ENCODE measurements at regions not wholly inside any gene's neighbourhood (a gene's known extent, or its start where the extent isn't known, plus 50 kb on each side); places are given as distances from the start of the nearest gene placed in this dataset.
"Not testable (repeated sequence)": the region's sequence is repeated elsewhere in the genome, so short reads cannot be mapped to it uniquely, and the experiment has no call there.

DNA sequence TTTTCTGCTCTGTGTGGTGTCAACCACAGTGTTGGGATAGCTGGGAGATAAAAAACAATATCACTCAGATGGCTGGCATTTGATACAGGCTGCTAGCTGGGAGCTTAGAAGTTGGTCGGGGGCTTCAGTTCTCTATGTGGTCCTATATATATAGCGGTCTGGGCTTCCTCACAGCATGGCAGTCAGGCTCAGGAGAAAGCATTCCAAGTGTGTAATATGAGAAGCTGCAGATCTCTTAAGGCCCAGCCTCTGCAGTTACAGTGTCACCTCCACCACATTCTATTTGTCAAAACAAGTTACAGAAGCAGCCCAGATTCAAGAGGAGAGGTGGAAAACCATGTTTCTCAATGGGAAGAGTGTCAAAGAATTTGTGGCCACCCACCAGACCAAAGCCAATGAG lies 108.1 kb upstream of the NIPBL start:
- no peak for DNase-seq (ENCODE audit: low read depth)
- TF ChIP-seq, protein P1, sequence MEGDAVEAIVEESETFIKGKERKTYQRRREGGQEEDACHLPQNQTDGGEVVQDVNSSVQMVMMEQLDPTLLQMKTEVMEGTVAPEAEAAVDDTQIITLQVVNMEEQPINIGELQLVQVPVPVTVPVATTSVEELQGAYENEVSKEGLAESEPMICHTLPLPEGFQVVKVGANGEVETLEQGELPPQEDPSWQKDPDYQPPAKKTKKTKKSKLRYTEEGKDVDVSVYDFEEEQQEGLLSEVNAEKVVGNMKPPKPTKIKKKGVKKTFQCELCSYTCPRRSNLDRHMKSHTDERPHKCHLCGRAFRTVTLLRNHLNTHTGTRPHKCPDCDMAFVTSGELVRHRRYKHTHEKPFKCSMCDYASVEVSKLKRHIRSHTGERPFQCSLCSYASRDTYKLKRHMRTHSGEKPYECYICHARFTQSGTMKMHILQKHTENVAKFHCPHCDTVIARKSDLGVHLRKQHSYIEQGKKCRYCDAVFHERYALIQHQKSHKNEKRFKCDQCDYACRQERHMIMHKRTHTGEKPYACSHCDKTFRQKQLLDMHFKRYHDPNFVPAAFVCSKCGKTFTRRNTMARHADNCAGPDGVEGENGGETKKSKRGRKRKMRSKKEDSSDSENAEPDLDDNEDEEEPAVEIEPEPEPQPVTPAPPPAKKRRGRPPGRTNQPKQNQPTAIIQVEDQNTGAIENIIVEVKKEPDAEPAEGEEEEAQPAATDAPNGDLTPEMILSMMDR (IDR thresholded peaks at IDR 0.05; ENCODE audit: insufficient read depth, low read depth, low read length, missing control alignments) = no peak
- no peak overlapping the region for H3K4me3 ChIP-seq (ENCODE audit: low read depth, low read length)

GRCh38 chr5:36769129-36769770 lies 107.3 kb upstream of the NIPBL start:
- no peak for DNase-seq (ENCODE audit: low read depth)
- H3K4me3 ChIP-seq (ENCODE audit: low read depth, low read length) = no peak overlapping the region
- TF ChIP-seq, protein P1 (IDR thresholded peaks at IDR 0.05; ENCODE audit: insufficient read depth, low read depth, low read length, missing control alignments) = no peak

DNA sequence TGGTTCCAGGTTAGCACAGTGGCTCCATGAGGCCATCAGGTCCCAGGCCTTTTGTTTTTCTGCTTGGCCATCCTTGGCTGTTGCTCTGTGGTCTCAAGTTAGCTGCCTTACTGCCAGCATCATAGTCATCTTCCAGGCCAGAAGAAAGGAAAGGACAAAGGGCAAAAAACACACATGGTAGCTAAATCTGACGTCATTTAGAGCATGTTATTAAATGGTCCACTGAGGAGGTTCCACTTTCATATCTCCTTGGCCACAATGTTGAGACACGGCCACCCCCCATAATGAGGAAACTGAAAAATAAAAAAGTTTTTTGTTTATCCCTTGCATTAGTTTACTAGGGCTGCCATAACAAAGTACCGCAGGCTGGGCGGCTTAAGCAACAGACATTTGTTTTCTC lies 106.4 kb upstream of the NIPBL start:
- TF ChIP-seq, protein P1 (IDR thresholded peaks at IDR 0.05; ENCODE audit: insufficient read depth, low read depth, low read length, missing control alignments) = no peak
- no peak overlapping the region for H3K4me3 ChIP-seq (ENCODE audit: low read depth, low read length)
- DNase-seq (ENCODE audit: low read depth) = no peak

DNA sequence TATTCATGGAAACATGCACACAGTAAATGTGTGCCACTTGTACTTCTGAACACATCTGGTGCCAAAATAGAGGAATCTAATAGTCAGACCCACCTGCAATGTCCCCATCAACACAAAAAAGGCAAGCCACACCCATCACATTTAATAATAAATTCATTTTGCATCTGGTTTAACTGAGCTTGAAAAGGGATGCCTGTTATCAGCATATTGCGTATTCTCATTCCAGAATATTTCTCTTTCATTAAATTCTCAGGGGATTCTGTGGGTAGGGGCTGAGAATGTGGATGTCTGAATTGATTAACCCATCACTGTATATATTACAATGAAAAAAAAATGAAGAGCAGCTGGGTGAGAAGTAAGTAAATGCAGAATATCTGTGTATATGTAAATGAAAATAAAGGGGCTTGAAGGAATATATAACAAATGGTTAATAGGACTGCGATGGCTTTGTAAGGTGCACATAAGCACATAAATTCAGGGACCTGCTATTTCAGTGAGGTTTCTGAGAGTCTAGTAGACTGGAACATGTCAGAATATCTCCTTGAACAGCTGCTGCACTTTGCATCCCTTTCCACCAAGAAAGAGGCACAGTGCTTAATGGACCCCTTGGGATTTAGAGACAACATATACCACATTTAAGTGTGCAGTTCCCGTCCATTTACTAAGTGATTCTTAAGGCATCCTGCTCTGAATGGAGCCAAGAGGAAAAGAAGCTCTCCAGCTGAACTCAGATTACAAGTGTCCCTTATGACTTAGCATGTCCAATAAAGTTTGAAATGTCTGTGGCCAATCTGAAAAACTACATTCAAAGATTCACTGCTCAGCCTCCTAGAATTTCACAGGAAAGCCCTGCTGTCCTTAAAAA lies 104.1 kb upstream of the NIPBL start:
- no peak for DNase-seq (ENCODE audit: low read depth)

GRCh38 chr5:36777105-36777757 lies 99.3 kb upstream of the NIPBL start:
- DNase-seq (ENCODE audit: low read depth) = peak; percentile 11
- TF ChIP-seq, protein P1 (IDR thresholded peaks at IDR 0.05; ENCODE audit: insufficient read depth, low read depth, low read length, missing control alignments) = peak; percentile 11
- no peak overlapping the region for H3K4me3 ChIP-seq (ENCODE audit: low read depth, low read length)

More for the DNA sequence above, 104.1 kb upstream of the NIPBL start:
- H3K4me3 ChIP-seq (ENCODE audit: low read depth, low read length) = no peak overlapping the region
- TF ChIP-seq, protein P1 (IDR thresholded peaks at IDR 0.05; ENCODE audit: insufficient read depth, low read depth, low read length, missing control alignments) = no peak

DNA sequence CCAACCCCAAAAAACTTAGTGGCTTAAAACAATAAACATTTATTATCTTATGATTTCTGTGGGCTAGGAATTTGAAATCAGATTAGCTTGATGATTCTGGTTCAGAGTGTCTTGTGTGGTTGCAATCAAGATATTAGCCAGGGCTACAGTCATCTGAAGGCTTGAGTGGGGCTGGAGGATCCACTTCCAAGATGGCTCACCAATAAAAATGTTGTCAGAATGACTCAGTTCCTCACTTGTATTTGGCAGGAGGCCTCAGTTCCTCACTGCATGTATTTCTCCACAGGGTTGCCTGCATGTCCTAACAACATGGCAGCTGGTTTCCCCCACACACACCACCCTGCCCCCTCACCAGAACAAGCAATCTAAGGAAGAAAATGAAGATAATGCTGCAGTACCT lies 98.2 kb upstream of the NIPBL start:
- TF ChIP-seq, protein P1 (IDR thresholded peaks at IDR 0.05; ENCODE audit: insufficient read depth, low read depth, low read length, missing control alignments) = no peak
- no peak for DNase-seq (ENCODE audit: low read depth)
- H3K4me3 ChIP-seq (ENCODE audit: low read depth, low read length) = no peak overlapping the region

- not testable (repeated sequence) for H3K4me3 ChIP-seq (ENCODE audit: low read depth, low read length); DNase-seq (ENCODE audit: low read depth)
Measured at GRCh38 chr5:36782612-36783011, 94.0 kb upstream of the NIPBL start.

All from GM12865 (cell line).